ENCODE measurements at regions not wholly inside any gene's neighbourhood (a gene's known extent, or its start where the extent isn't known, plus 50 kb on each side); places are given as distances from the start of the nearest gene placed in this dataset.
"Not testable (repeated sequence)": the region's sequence is repeated elsewhere in the genome, so short reads cannot be mapped to it uniquely, and the experiment has no call there.

GRCh38 chr17:20916383-20916782 is 126.4 kb downstream of the USP22 start:
- no peak for TF ChIP-seq CTCF (IDR thresholded peaks at IDR 0.05)
- peak overlapping the region; percentile 53 for H3K4me2 ChIP-seq (ENCODE audit: low read length)
- H3K27ac ChIP-seq, result no peak overlapping the region
- no peaks in the 10 kb centered on the region for H3K79me2 ChIP-seq
- H3K27me3 ChIP-seq (ENCODE audit: control insufficient read depth, insufficient read depth, low read length), result no peaks in the 10 kb centered on the region
- H3K9ac ChIP-seq, result no peak overlapping the region
- no peaks in the 10 kb centered on the region for H3K36me3 ChIP-seq (ENCODE audit: control insufficient read depth, insufficient read depth, low read length)
- peak overlapping the region; percentile 26 for H2AFZ ChIP-seq
- peak overlapping the region; percentile 6 for H3K4me3 ChIP-seq (ENCODE audit: low read depth, low read length)
- H3K4me1 ChIP-seq, result no peaks in the 10 kb centered on the region
- H3K9me3 ChIP-seq (ENCODE audit: control insufficient read depth, low read length), result no peaks in the 10 kb centered on the region

GRCh38 chr17:20917610-20918306 is 125.1 kb downstream of the USP22 start:
- not testable (repeated sequence) for H3K27me3 ChIP-seq (ENCODE audit: control insufficient read depth, insufficient read depth, low read length); H3K79me2 ChIP-seq; H3K4me2 ChIP-seq (ENCODE audit: low read length); H3K4me3 ChIP-seq (ENCODE audit: low read depth, low read length); H2AFZ ChIP-seq; H3K4me1 ChIP-seq; H3K36me3 ChIP-seq (ENCODE audit: control insufficient read depth, insufficient read depth, low read length); H3K9me3 ChIP-seq (ENCODE audit: control insufficient read depth, low read length); H3K27ac ChIP-seq; H3K9ac ChIP-seq

DNA sequence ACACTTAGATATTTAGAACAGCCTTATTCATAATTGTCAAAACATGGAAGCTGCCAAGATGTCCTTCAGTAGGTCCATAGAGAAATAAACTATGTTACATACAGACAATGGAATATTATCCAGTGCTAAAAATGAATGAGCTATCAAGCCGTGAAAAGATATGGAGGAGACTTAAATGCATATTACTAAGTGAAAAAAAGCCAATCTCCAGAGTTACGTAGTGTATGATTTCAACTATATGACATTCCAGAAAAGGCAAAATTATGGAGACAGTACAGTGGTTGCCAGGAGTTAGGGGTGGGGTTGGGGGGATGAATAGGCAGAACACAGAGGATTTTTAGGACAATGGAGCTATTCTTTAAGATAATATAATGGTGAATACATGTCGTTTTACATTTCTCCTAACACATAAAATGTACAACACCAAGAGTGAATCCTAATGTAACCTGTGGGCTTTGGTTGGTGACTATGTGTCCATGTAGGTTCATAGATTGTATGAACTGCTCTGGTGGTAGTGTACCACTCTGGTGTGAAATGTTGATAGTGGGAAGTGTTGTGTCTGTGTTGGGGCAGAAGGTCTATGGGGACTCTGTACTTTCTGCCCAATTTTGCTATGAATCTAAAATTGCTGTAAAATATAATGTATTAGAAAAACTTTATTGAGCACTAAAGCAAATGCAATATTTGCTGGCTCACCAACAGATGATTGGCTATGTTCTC is 122.6 kb downstream of the USP22 start:
- Histone ChIP-seq H3K36me3 (ENCODE audit: control insufficient read depth, insufficient read depth, low read length) (no peaks in the 10 kb centered on the region), H2AFZ (no peak overlapping the region), H3K79me2 (no peaks in the 10 kb centered on the region), H3K4me1 (no peaks in the 10 kb centered on the region), H3K4me3 (ENCODE audit: low read depth, low read length) (no peak overlapping the region), H3K27ac (no peak overlapping the region), H3K4me2 (ENCODE audit: low read length) (no peak overlapping the region), H3K27me3 (ENCODE audit: control insufficient read depth, insufficient read depth, low read length) (no peaks in the 10 kb centered on the region), H3K9ac (no peak overlapping the region), H3K9me3 (ENCODE audit: control insufficient read depth, low read length) (no peaks in the 10 kb centered on the region)
- TF ChIP-seq CTCF (IDR thresholded peaks at IDR 0.05), result no peak

- no peak overlapping the region for H3K4me3 ChIP-seq (ENCODE audit: low read depth, low read length)
- H3K9ac ChIP-seq, result no peak overlapping the region
- H3K27me3 ChIP-seq (ENCODE audit: control insufficient read depth, insufficient read depth, low read length), result no peaks in the 10 kb centered on the region
- H2AFZ ChIP-seq, result no peak overlapping the region
- TF ChIP-seq CTCF (IDR thresholded peaks at IDR 0.05), result no peak
- H3K79me2 ChIP-seq, result no peaks in the 10 kb centered on the region
- no peak overlapping the region for H3K4me2 ChIP-seq (ENCODE audit: low read length)
- H3K36me3 ChIP-seq (ENCODE audit: control insufficient read depth, insufficient read depth, low read length), result no peaks in the 10 kb centered on the region
- H3K4me1 ChIP-seq, result no peaks in the 10 kb centered on the region
- no peak overlapping the region for H3K27ac ChIP-seq
- no peaks in the 10 kb centered on the region for H3K9me3 ChIP-seq (ENCODE audit: control insufficient read depth, low read length)
Measured at GRCh38 chr17:20920815-20921199, 122.0 kb downstream of the USP22 start.

DNA sequence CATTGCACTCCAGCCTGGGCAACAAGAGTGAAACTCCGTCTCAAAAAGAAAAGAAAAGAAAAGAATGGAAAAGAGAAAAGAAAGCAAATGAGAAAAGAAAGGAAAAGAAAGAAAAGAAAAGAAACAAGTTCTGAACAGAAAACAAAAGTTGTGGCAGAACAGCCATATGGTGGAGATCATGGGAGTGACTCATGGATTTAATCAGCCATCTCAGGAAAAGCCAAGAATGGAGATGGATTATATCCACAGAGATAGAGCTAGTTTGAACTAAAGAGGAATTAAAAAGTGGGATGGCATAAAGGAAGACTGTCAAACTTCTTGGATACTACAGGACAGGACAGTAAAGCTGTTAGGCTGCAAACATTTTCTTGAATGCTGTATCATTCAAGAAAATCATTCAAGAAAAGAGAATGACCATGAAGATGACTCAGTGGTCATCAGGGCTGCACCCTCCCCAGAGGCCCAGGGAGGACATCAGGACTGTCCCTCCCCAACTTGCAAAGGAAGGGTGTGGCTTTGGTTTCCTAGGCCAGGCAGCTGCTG is 120.6 kb downstream of the USP22 start:
- no peak overlapping the region for H3K27ac ChIP-seq

More for the DNA sequence above, 120.6 kb downstream of the USP22 start:
- no peaks in the 10 kb centered on the region for H3K36me3 ChIP-seq (ENCODE audit: control insufficient read depth, insufficient read depth, low read length)
- no peak overlapping the region for H3K4me3 ChIP-seq (ENCODE audit: low read depth, low read length)
- no peak overlapping the region for H3K4me2 ChIP-seq (ENCODE audit: low read length)
- no peak overlapping the region for H3K9ac ChIP-seq
- no peak for TF ChIP-seq CTCF (IDR thresholded peaks at IDR 0.05)
- no peak overlapping the region for H2AFZ ChIP-seq
- H3K27me3 ChIP-seq (ENCODE audit: control insufficient read depth, insufficient read depth, low read length), result no peaks in the 10 kb centered on the region
- H3K4me1 ChIP-seq, result no peaks in the 10 kb centered on the region
- H3K79me2 ChIP-seq, result no peaks in the 10 kb centered on the region
- H3K9me3 ChIP-seq (ENCODE audit: control insufficient read depth, low read length), result no peaks in the 10 kb centered on the region
